ENCODE measurements at regions not wholly inside any gene's neighbourhood (a gene's known extent, or its start where the extent isn't known, plus 50 kb on each side); places are given as distances from the start of the nearest gene placed in this dataset.
A peak's percentile ranks its signal among the peaks of the same experiment; 100 is the strongest.
"Not testable (repeated sequence)": the region's sequence is repeated elsewhere in the genome, so short reads cannot be mapped to it uniquely, and the experiment has no call there.

- no peak for DNase-seq
These were observed 160.4 kb downstream of the UACA start for GRCh38 chr15:70602834-70603560.

- no peak for DNase-seq
These were observed 161.1 kb downstream of the UACA start for GRCh38 chr15:70602281-70602680.

GRCh38 chr15:70597945-70598344 is 165.4 kb downstream of the UACA start:
- no peak for DNase-seq

GRCh38 chr15:70597056-70597603 is 166.2 kb downstream of the UACA start:
- DNase-seq, result peak; percentile 7

GRCh38 chr15:70596354-70597055 is 166.9 kb downstream of the UACA start:
- DNase-seq, result peak; percentile 25

- DNase-seq, result no peak
These were observed 169.6 kb downstream of the UACA start for GRCh38 chr15:70593795-70594194.

GRCh38 chr15:70589728-70590127 is 173.6 kb downstream of the UACA start:
- DNase-seq, result no peak

GRCh38 chr15:70589221-70589620 is 174.1 kb downstream of the UACA start:
- DNase-seq, result no peak

- no peak for DNase-seq
These were observed 174.7 kb downstream of the UACA start for GRCh38 chr15:70588613-70589012.

- no peak for DNase-seq
These were observed 175.3 kb downstream of the UACA start for GRCh38 chr15:70587896-70588567.

GRCh38 chr15:70587012-70587634 is 176.2 kb downstream of the UACA start:
- not testable (repeated sequence) for DNase-seq

GRCh38 chr15:70586241-70586640 is 177.1 kb downstream of the UACA start:
- DNase-seq, result no peak

- no peak for DNase-seq
These were observed 177.7 kb downstream of the UACA start for GRCh38 chr15:70585707-70586034.

GRCh38 chr15:70584838-70585706 is 178.3 kb downstream of the UACA start:
- DNase-seq, result peak; percentile 31

- no peak for DNase-seq
These were observed 178.9 kb downstream of the UACA start for GRCh38 chr15:70584441-70584837.

- DNase-seq, result no peak
These were observed 180.4 kb downstream of the UACA start for GRCh38 chr15:70583006-70583405.

GRCh38 chr15:70582143-70582945 is 181.0 kb downstream of the UACA start:
- DNase-seq, result no peak

- no peak for DNase-seq
These were observed 182.4 kb downstream of the UACA start for GRCh38 chr15:70580958-70581357.

- DNase-seq, result no peak
These were observed 183.1 kb downstream of the UACA start for GRCh38 chr15:70580286-70580685.

- no peak for DNase-seq
These were observed 183.6 kb downstream of the UACA start for GRCh38 chr15:70579766-70580165.

- no peak for DNase-seq
These were observed 185.2 kb downstream of the UACA start for GRCh38 chr15:70578196-70578595.
